ENCODE measurements at regions not wholly inside any gene's neighbourhood (a gene's known extent, or its start where the extent isn't known, plus 50 kb on each side); places are given as distances from the start of the nearest gene placed in this dataset.

DNA sequence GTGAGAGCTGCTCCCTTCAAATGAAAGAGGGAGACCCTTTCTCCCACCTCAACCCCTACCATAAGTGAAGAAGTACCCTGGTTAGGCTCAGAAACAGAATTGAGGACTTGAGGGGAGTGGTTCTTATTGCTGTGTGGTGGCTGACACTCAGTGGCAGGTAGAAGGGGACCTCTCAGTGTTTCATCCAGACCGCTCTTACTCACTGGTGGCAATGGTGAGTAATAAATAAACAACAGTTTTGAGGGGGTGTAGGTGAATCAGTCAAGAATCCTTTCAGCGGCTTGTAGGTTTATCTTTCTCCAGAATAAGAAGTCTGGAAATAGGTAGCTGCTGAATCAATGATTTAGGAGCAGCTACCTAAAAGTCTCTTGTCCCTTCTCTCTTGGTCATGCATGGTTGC is 403.4 kb upstream of the B3GAT1 start:
- intact Hi-C loops (cut with micrococcal nuclease), result no loop called here

DNA sequence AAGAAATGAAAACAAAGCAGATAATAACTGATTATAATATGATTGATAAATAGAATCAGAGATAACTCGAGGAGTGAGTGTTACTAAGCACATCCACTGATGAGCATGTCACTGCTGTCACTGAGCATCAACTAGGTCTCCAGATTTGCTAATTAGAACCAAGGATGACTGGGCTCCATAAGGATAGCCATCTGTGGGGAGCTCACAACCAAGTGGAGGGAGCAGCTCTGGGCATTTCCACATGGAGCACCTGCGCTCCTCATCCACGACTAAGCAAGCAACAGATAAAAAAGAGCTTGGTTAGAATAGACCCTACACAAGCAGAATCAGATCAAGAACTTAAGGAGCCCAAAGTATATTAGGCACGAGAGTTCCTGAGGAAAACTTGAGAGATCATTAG is 396.0 kb upstream of the B3GAT1 start:
- intact Hi-C loops (cut with micrococcal nuclease), result no loop called here

DNA sequence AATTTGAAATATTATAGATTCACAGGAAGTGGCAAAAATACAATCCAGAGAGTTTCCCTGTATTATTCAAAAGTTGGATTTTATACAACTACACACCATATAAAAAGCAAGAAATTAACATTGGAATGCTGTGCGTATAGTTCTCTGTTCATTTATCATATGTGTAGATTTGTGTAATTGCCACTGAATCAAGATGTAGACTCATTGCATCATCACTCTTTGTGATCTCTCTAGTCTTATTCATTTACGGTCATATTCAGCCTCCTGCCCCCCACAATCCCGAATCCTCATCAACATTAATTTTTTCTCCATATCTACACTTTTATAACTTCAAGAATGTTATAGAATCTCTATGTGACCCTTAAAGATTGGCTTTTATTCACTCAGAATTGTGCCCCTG is 390.6 kb upstream of the B3GAT1 start:
- intact Hi-C loops (cut with micrococcal nuclease), result no loop called here

DNA sequence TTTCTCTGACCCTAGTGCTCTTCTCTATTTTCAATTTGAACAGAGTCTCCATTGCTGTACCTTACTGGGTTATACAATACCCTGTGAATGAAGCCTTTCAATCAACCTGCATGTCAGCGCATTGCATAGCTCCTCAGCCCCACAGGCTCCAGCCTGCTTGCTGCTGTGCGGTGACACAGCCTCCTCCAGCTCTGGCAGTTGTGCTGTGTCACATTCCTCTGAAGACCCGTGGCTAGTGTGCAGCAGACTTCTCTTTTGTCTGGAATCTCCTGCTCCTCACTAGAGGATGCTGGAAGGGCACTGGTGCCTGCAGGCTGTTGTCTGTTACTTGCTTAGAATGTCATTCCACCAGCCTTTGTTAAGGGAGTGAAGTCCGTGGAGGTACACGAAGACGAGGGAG is 390.1 kb upstream of the B3GAT1 start:
- intact Hi-C loops (cut with micrococcal nuclease), result no loop called here

DNA sequence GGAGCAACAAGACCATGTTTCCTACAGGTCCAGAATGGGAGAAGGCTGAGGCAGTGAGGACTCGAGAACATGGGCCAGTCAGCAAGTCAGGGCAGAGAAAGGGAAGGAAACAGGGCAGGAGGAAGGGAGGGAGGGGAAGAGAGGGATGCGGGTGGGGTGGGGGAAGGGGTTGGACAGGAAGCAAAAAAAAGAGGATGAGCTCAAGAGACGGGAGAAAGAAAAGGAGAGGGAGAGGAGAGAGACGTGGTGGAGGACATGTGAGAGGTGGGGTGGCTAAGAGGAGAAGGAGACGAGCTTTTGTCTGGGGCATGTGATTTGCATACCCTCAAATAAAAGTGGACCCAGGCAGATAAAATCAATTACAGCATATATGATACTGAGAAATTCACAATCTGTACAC is 389.5 kb upstream of the B3GAT1 start:
- intact Hi-C loops (cut with micrococcal nuclease), result no loop called here

DNA sequence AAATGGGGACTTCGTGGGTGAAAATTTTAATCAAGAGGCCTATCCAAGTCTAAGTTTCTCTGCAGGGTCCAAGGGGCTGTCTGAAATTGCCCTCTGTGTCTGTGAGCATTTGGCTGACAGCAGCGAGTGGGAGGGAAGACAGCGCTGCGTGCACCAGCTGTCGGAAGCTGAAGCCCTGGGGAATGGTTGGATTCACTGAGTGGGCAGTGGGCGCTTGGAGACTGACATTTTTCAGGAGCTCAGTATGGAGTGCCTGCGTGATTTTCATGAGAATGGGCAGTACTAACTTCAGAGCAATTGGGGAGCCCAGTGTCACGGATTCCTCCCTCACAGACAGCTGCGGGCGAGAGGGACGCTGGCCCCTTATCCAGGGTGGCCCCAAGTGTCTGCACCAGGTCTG is 388.8 kb upstream of the B3GAT1 start:
- intact Hi-C loops (cut with micrococcal nuclease), result no loop called here

DNA sequence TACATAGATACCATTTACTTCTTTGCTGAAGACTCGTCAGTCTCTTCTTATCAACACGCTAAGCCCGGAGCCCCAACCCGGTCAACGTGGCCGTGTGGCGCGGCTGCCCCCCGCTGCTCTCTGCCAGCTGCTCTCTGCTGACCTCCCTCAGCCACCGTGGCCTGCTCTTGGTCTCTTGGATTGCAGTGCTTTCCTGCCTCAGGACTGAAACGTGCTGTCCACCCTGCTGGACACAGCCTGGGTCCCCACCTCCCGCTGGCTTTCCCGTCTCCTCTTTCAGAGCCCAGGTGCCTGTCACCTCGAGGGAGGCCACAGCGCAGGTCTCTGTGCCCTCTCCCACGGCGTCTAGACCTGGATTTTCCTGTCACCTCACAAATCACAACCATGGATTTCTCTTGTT is 388.1 kb upstream of the B3GAT1 start:
- intact Hi-C loops (cut with micrococcal nuclease), result no loop called here

DNA sequence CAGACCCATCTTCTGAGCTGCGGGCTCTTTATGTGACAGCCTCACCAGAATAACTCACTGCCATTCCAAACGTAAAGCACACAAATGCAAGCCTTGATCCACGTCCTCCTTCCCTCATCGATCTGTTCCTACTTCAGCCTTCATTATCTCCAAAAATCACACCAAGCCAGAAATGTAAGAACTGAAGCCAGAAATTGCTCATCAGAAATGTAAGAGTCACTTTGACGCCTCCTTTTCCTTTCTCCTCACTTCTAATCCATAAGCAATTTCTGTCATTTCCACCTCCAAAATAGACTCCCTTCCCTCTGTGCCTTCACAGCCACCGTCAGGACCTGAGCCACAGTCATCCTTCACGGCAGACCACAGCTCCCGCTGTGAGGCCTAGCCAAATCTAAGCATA is 387.3 kb upstream of the B3GAT1 start:
- intact Hi-C loops (cut with micrococcal nuclease), result no loop called here

DNA sequence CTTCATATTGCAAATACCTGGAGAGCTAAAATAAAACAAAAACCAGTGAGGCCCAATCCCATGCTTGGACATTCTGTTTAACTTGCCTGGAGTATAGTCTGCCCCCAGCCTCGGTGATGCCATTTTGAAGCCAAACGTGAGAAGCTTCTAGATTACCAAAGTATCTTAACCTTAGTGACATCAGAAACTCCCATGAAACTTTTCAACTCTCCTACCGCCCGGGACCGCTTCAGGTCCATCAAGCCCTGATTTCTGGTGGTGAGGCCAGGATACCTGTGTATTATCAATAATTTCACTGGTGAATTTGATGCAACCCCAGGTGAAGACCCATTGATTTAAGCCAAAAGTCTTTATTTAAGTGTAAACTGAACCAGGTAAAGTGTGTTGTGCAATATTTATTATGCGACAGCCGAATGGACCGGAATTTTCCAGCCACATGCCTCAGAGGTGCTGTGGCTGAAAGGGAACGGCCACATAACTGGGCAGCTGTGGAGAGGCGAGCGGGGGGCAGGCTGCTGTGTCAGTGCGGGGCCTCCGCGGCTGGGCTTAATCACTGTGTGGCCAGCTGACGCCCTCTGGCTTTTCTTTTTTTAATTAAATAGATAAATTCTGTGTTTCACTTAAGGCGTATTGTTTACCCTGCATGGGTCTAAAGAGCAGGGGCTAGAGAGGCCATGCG is 385.5 kb upstream of the B3GAT1 start:
- intact Hi-C loops (cut with micrococcal nuclease), result no loop called here

DNA sequence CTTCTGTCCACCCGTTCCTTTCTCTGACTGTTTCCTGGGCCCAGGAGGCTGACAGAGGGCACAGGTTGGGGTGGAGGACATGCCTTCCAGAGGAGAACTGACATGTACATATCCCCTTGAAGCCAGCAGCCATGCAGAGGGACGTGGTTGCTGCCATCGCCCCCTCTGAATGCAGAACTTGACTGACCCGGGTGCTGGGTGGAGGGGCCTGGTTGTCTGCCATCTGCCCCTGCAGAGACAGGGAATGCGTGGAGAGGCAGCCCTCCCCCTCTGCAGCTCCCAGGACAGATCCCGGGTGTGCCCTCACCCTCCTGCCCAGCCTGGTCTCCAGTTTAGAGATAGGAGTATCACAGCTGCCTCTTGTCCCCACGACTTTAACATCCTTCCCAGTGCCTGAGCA is 383.0 kb upstream of the B3GAT1 start:
- intact Hi-C loops (cut with micrococcal nuclease), result no loop called here

DNA sequence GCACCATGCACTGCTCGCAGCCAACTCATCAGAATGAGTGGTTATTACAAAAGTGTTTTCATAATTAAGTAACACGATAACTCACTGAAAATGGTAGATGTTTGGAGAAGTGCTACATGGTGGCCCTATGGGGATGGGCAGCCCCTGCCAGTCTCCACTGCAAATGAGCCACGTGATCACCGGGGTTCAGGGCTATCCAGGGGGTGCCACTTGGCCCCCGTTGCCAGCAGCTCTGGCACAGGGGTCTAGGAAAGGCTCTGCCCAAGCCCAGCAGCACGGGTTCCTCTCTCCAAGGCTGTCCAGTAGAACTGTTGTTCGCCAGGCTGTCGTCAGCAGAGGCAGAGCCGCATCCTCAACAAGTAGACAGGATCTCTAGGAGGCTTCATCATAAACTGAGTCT is 382.1 kb upstream of the B3GAT1 start:
- intact Hi-C loops (cut with micrococcal nuclease), result no loop called here

DNA sequence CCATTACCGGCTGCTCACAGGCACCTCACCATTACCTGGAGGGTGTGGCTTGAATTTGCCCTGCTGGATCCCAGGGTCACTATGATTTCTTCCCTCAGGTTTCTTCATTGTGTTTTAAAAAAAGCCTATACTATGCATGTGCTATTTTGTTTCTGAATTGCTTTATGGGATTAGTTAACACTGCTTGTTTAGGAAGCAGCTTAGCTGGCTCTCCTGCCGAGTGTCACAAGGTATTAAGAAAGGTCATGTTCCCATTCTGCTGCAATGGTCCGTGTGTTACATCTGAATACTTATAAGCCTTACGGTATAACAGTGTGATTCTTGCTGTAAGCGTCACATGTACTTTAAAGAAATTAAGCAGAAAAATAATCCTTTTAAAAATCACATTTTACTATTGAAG is 380.6 kb upstream of the B3GAT1 start:
- intact Hi-C loops (cut with micrococcal nuclease), result no loop called here

DNA sequence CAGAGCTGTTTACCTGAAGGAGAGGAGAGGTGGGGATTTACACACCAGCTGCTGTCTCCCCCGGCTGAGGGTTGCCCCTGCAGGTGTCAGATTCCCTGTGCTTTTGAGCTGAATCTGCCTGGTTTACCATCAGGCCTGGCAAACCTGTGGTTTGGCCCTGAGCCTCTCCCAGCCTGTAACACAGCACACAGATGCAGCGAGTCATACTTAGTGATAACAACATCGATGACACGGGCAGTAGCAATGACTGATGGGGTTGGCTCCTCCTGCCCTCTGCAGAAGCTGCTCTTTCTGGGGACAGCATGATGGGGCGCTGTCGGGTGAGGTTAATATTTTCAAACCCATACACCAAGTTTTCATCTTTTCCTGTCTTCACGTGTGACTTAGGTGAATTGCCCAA is 380.0 kb upstream of the B3GAT1 start:
- intact Hi-C loops (cut with micrococcal nuclease), result no loop called here

DNA sequence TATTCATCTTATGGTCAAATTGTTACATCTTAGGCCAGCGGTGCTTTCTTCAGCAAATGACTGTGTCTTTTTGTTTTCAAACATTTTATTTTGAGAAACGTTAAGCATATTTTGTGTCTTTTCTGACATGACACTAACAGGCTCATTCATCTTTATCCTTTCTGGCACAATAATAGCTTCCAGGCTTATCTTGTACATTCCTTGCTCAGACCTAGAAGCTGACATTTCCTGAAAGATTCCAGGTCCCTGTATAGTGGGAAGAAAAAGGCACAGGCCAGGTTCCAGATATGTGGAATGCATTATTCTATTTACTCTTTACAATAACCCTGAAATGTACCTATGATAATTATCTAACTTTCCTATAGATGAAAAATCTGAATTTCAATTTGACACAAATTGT is 379.1 kb upstream of the B3GAT1 start:
- intact Hi-C loops (cut with micrococcal nuclease), result no loop called here

DNA sequence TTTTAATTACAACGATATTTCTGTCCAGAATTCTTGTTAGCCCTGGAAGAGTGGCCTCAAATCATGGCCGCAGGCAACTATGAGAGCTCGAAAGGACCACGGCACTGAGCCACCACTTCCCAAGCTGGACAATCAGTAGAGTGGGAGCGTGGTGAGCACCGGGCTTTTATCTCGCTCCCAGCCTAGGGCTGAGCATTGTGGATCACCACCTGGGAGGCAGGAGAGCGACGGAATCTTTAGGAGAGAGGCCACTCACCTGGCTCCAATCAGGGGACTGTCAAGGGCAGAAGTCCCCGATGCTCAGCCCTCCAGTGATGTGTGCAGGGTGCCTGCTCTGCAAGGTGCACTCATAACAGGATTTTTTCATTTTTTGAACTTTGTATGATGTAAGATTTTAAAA is 377.1 kb upstream of the B3GAT1 start:
- intact Hi-C loops (cut with micrococcal nuclease), result no loop called here

DNA sequence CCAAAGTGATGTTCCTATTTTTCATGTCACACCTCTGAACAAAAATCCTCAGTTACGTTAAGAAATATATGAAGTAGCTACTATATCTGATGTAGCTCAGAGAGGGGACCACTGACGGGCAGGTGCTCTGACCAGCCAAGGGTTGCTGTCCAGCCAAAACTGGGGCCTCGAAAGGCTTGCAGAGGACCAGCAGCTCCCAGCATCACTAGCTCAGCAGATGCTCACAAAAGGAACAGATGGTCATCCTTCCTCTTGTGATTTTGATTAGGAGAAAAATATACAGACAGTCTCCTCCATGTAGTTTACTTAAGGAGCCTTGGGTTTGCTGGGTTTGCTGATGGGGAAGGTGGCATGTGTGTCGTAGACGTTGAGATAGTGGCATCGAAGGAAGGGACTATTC is 374.6 kb upstream of the B3GAT1 start:
- intact Hi-C loops (cut with micrococcal nuclease), result no loop called here

DNA sequence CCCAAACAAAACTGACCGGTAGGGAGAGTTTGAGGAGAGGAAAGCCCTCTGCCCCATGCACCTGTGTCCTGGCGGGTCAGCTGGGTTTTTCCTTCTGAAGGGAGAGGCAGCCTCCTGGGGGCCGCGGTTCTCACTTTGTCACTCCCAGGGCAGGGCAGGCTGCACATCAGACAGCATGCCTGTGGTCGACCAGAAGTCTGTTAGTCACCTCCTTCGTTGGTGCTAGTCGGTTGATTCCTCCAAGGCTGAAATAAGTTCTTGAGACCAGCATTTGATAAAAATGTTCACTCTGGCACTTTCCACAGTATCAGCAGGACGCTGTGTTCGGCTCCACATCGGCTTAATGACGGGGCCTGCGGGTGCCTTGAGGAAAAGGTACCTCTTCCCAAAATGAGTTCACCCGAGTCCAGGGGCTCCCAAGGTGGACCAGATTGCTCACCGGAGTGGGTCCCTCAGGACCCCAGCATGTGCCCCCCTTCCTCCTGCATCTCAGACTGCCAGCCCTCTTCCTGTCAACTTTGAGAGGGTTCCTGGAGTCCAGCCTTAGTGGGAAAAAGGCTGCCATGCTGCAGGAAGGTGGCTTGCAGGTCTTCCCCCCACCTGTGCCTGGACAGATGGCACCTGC is 373.7 kb upstream of the B3GAT1 start:
- intact Hi-C loops (cut with micrococcal nuclease), result no loop called here

DNA sequence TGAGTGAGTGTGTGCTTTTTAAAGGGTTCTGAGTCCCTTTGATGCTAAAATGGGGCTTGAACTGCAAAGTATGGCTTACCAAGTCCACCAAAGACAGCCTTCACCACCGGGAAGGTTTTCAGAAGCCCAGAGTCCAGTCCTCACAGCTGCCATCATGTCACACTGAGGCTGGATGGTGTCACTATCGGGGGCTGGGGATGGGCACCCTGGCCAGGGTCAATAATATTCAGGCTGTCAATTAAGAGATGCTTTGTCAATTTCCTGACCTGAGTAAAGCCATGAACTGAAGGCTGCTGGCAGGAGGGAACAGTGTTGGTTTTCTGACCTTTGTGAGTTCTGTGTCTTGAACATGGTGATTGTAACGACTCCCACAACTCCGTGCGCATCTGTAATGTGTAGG is 373.0 kb upstream of the B3GAT1 start:
- intact Hi-C loops (cut with micrococcal nuclease), result no loop called here

DNA sequence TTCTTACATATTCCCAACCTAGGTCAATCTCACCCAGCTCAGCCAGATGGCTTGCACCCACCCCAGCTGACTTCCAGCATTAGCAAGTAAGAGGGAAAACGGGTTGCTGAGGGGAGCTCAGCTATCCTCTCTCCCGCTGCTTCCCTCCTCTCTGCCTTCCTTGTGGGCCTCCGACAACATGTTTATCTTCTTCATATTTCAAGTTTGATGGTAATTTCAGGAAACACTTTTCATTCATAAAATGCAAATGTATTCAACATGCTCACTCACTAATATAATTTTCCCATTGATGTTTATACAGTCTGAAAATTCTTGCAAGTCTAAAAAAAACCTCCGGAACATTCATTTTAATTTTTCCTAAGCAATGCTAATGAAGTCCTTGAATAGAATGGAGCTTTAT is 372.5 kb upstream of the B3GAT1 start:
- intact Hi-C loops (cut with micrococcal nuclease), result no loop called here

DNA sequence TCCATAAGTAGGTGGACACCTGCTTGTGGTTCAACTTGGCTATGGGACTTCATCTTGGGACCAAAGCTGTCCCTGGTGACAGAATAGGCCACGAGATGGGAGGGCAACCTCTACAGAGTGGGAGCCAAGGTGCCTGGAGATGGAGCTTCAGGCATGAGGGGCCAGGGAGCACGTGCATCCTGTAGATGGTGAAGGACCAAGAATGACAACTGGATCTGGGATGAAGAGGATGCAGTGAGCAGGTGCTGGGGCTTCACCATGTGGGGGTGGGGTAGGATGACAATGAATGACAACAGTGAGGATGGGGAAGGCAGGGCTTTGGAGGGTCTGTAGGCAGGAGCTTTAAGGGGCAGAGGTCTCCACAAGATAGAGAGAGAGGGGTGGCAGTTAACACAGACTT is 372.0 kb upstream of the B3GAT1 start:
- intact Hi-C loops (cut with micrococcal nuclease), result no loop called here

DNA sequence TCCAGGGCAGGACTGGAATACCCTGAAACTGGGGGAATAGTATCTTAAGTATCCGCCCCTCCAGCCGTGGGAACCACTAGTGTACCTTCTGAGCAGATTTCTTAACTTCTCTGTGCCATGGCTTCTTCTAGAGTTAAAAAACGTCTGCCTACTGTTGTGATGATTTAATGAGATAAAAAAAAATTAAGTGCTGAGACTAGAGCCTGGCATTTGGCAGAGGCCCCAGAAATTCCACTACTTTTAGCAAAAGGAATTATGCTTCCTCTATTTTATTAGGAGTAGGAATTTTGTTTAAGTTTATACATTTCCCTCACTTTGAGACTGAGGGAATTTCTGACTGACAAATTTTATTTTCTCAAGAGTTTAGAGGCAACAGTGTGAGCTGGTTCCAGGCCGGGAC is 371.2 kb upstream of the B3GAT1 start:
- intact Hi-C loops (cut with micrococcal nuclease), result no loop called here

DNA sequence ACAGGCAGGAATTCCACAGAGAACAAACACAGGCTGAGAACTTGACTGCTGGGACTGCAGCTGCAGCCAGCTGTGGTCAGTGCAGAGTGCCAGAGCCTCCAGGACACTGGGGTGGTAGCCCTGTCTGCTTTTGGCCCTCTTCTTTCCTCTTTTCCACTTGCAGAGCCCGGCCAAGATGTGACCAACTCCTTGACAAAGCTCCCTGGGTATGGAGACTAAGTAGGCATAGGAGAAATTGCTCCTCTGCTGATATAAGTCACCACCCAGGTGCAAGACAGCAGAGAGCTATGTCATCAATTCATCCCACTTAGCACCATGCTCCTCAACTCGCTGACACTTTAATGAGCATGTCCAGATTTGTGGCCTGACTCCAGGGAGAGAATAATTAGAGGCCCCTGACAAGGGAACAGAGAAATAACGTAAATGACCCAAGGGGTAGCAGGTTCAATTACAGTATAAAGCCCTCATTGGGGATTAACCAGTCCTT is 369.4 kb upstream of the B3GAT1 start:
- intact Hi-C loops (cut with micrococcal nuclease), result no loop called here

DNA sequence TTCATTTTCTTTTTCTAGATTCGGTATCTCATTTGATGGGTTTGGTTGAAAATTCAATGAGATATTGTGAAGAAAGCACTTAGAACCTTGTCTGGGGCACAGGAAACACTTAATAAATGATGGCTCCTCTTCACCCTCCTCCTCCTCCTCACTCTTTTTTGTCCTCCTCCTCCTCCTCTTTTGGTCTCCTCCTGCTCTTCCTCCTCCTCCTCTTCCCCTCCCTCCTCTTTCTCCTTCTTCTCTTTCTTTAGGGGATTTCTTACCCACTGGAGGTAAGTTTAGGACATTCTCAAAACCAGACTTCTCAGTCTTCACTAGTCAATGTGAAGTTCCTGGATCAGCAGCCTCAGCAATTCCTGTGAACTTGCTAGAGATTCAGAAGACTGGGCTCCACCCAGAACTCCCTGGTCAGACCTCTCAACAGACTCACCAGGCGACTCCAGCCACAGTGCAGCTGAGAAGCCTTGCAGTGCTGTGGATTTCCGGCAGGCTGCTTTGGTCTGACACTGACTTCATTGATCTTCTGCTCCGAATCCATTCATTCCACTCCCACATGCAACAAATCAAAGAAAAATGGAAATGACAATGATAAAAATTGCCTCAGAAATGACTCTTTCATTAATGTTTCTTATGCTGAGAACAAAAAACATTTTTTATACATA is 368.6 kb upstream of the B3GAT1 start:
- intact Hi-C loops (cut with micrococcal nuclease), result no loop called here
